ENCODE measurements at regions not wholly inside any gene's neighbourhood (a gene's known extent, or its start where the extent isn't known, plus 50 kb on each side); places are given as distances from the start of the nearest gene placed in this dataset.

- Mint-ChIP-seq H3K27ac (no peak overlapping the region), H3K9me3 (peaks cover 15 to 18% of the 10 kb centered on the region in 2 donors), H3K36me3 (no peaks in the 10 kb centered on the region)
- no peak for ATAC-seq
- DNase-seq (ENCODE audit: low spot score in 2 of 2), result no peak
Measured at GRCh38 chr5:12071455-12071854, 167.2 kb upstream of the CTNND2 start.

- DNase-seq (ENCODE audit: low spot score in 2 of 2), result peak in 1 of 2 donors; percentile 7
- Mint-ChIP-seq H3K27ac (no peak overlapping the region), H3K36me3 (no peaks in the 10 kb centered on the region), H3K9me3 (peaks cover 3 to 5% of the 10 kb centered on the region in 2 donors)
- ATAC-seq, result no peak
Measured at GRCh38 chr5:12023614-12024241, 119.5 kb upstream of the CTNND2 start.

GRCh38 chr5:12022444-12022843, 118.2 kb upstream of the CTNND2 start:
- H3K27ac Mint-ChIP-seq, result no peak overlapping the region
- DNase-seq (ENCODE audit: low spot score in 2 of 2) (no peak), ATAC-seq (no peak)
- H3K36me3 Mint-ChIP-seq, result no peaks in the 10 kb centered on the region
- peaks cover 0 to 3% of the 10 kb centered on the region in 2 donors for H3K9me3 Mint-ChIP-seq

- no peaks in the 10 kb centered on the region for H3K36me3 Mint-ChIP-seq
- no peak for ATAC-seq
Measured at GRCh38 chr5:12019306-12019705, 115.1 kb upstream of the CTNND2 start.

GRCh38 chr5:12017007-12017406, 112.8 kb upstream of the CTNND2 start:
- H3K27ac Mint-ChIP-seq, result no peak overlapping the region
- peaks cover 4 to 11% of the 10 kb centered on the region in 2 donors for H3K9me3 Mint-ChIP-seq
- DNase-seq (ENCODE audit: low spot score in 2 of 2) (no peak), ATAC-seq (no peak)
- no peaks in the 10 kb centered on the region for H3K36me3 Mint-ChIP-seq

More at GRCh38 chr5:12019306-12019705, 115.1 kb upstream of the CTNND2 start:
- Mint-ChIP-seq H3K27ac (no peak overlapping the region), H3K9me3 (peaks cover 2 to 7% of the 10 kb centered on the region in 2 donors)
- DNase-seq (ENCODE audit: low spot score in 2 of 2), result no peak

- no peak for ATAC-seq
Measured at GRCh38 chr5:12016159-12016746, 112.0 kb upstream of the CTNND2 start.

GRCh38 chr5:12013351-12013750, 109.1 kb upstream of the CTNND2 start:
- no peak for DNase-seq (ENCODE audit: low spot score in 2 of 2)
- ATAC-seq, result no peak
- H3K9me3 Mint-ChIP-seq, result peaks cover 12 to 13% of the 10 kb centered on the region in 2 donors
- no peak overlapping the region for H3K27ac Mint-ChIP-seq
- peaks cover 0 to 4% of the 10 kb centered on the region in 2 donors for H3K36me3 Mint-ChIP-seq

More at GRCh38 chr5:12016159-12016746, 112.0 kb upstream of the CTNND2 start:
- Mint-ChIP-seq H3K9me3 (peaks cover 4 to 11% of the 10 kb centered on the region in 2 donors), H3K27ac (no peak overlapping the region), H3K36me3 (no peaks in the 10 kb centered on the region)
- no peak for DNase-seq (ENCODE audit: low spot score in 2 of 2)

- Mint-ChIP-seq H3K36me3 (no peaks in the 10 kb centered on the region), H3K27ac (no peak overlapping the region), H3K9me3 (peaks cover 0 to 10% of the 10 kb centered on the region in 2 donors)
- DNase-seq (ENCODE audit: low spot score in 2 of 2) (no peak), ATAC-seq (no peak)
Measured at GRCh38 chr5:12003680-12004079, 99.4 kb upstream of the CTNND2 start.

- no peak for DNase-seq (ENCODE audit: low spot score in 2 of 2)
- Mint-ChIP-seq H3K27ac (no peak overlapping the region), H3K9me3 (peaks cover 6 to 8% of the 10 kb centered on the region in 2 donors)
Measured at GRCh38 chr5:11998397-11998796, 94.2 kb upstream of the CTNND2 start.

GRCh38 chr5:11997942-11998341, 93.7 kb upstream of the CTNND2 start:
- no peaks in the 10 kb centered on the region for H3K36me3 Mint-ChIP-seq

More at GRCh38 chr5:11998397-11998796, 94.2 kb upstream of the CTNND2 start:
- ATAC-seq, result no peak
- no peaks in the 10 kb centered on the region for H3K36me3 Mint-ChIP-seq

GRCh38 chr5:11992518-11992917, 88.3 kb upstream of the CTNND2 start:
- no peak for DNase-seq (ENCODE audit: low spot score in 2 of 2)
- Mint-ChIP-seq H3K9me3 (peaks cover 8 to 10% of the 10 kb centered on the region in 2 donors), H3K27ac (no peak overlapping the region), H3K36me3 (no peaks in the 10 kb centered on the region)
- ATAC-seq, result no peak

More at GRCh38 chr5:11997942-11998341, 93.7 kb upstream of the CTNND2 start:
- DNase-seq (ENCODE audit: low spot score in 2 of 2), result no peak
- H3K9me3 Mint-ChIP-seq, result peaks cover 6 to 8% of the 10 kb centered on the region in 2 donors
- no peak overlapping the region for H3K27ac Mint-ChIP-seq
- no peak for ATAC-seq

- no peak for DNase-seq (ENCODE audit: low spot score in 2 of 2)
- Mint-ChIP-seq H3K9me3 (peaks cover 8 to 21% of the 10 kb centered on the region in 2 donors), H3K27ac (no peak overlapping the region), H3K36me3 (no peaks in the 10 kb centered on the region)
- no peak for ATAC-seq
Measured at GRCh38 chr5:11985993-11986392, 81.7 kb upstream of the CTNND2 start.

GRCh38 chr5:11984196-11984595, 80.0 kb upstream of the CTNND2 start:
- DNase-seq (ENCODE audit: low spot score in 2 of 2), result no peak
- H3K9me3 Mint-ChIP-seq, result peaks cover 8 to 21% of the 10 kb centered on the region in 2 donors
- no peak for ATAC-seq
- no peaks in the 10 kb centered on the region for H3K36me3 Mint-ChIP-seq
- no peak overlapping the region for H3K27ac Mint-ChIP-seq

- Mint-ChIP-seq H3K36me3 (no peaks in the 10 kb centered on the region), H3K27ac (no peak overlapping the region), H3K9me3 (peaks cover 8 to 23% of the 10 kb centered on the region in 2 donors)
- no peak for ATAC-seq
- no peak for DNase-seq (ENCODE audit: low spot score in 2 of 2)
Measured at GRCh38 chr5:11981986-11982385, 77.7 kb upstream of the CTNND2 start.

- H3K9me3 Mint-ChIP-seq, result peaks cover 4 to 14% of the 10 kb centered on the region in 2 donors
- no peak for ATAC-seq
- no peak overlapping the region for H3K27ac Mint-ChIP-seq
Measured at GRCh38 chr5:11977904-11978303, 73.7 kb upstream of the CTNND2 start.

GRCh38 chr5:11973469-11973868, 69.2 kb upstream of the CTNND2 start:
- ATAC-seq, result no peak

More at GRCh38 chr5:11977904-11978303, 73.7 kb upstream of the CTNND2 start:
- H3K36me3 Mint-ChIP-seq, result no peaks in the 10 kb centered on the region
- no peak for DNase-seq (ENCODE audit: low spot score in 2 of 2)

GRCh38 chr5:11963227-11963626, 59.0 kb upstream of the CTNND2 start:
- Mint-ChIP-seq H3K9me3 (peaks cover 0 to 6% of the 10 kb centered on the region in 2 donors), H3K36me3 (no peaks in the 10 kb centered on the region), H3K27ac (no peak overlapping the region)
- DNase-seq (ENCODE audit: low spot score in 2 of 2) (no peak), ATAC-seq (no peak)

More at GRCh38 chr5:11973469-11973868, 69.2 kb upstream of the CTNND2 start:
- Mint-ChIP-seq H3K36me3 (peaks cover 0 to 5% of the 10 kb centered on the region in 2 donors), H3K27ac (no peak overlapping the region), H3K9me3 (peaks cover 4% of the 10 kb centered on the region in 2 donors)
- DNase-seq (ENCODE audit: low spot score in 2 of 2), result no peak

GRCh38 chr5:11962122-11962521, 57.9 kb upstream of the CTNND2 start:
- Mint-ChIP-seq H3K36me3 (no peaks in the 10 kb centered on the region), H3K27ac (no peak overlapping the region), H3K9me3 (peaks cover 0 to 6% of the 10 kb centered on the region in 2 donors)
- DNase-seq (ENCODE audit: low spot score in 2 of 2), result no peak
- no peak for ATAC-seq
